Epidermal melanocyte (primary cell): ENCODE measurements at regions not wholly inside any gene's neighbourhood (a gene's known extent, or its start where the extent isn't known, plus 50 kb on each side); places are given as distances from the start of the nearest gene placed in this dataset.

Experiments
- DNase-seq: peaks from one replicate; pipeline ENCODE4 v3.0.0; 2011; ENCODE audit warnings: low spot score; ENCODE audit not compliant: insufficient read length

DNA sequence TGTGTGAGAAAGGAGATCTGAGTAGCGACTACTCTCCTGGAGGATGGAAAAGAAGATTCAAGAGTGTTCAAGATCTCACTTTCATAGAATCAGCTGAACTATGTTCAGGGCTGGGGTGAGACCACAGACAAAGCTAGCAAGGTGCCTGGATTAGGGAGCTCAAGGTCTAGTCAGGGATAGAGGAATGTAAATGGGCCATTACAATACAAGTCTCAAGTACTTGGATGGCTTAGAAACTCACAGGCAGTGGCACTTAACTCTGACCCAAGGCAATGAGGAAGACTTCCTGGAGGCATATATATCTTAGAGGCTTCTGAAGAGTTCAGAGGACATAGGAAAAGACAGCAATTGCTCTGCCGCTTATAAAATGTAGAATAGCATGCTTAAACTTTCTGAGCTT lies 184.9 kb upstream of the CDH11 start:
- no peak for DNase-seq

DNA sequence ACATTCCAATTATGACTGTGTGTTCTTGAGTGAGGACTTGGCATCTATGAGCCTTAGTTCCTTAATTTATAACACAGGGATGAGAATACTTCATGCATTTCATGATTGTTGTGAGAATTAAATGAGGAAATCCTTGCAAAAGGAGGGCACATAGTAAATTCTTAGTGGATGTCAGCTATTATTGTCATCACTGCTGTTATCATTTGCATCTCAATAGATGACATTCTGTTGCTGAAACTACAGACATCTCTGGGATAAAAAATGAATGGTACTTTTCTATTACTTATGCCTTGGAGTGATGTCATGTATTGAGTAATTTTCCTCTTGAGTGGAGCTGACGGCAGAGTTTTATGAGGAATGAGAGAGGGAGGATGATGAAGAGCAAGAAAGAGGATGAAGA lies 184.4 kb upstream of the CDH11 start:
- DNase-seq, result no peak

DNA sequence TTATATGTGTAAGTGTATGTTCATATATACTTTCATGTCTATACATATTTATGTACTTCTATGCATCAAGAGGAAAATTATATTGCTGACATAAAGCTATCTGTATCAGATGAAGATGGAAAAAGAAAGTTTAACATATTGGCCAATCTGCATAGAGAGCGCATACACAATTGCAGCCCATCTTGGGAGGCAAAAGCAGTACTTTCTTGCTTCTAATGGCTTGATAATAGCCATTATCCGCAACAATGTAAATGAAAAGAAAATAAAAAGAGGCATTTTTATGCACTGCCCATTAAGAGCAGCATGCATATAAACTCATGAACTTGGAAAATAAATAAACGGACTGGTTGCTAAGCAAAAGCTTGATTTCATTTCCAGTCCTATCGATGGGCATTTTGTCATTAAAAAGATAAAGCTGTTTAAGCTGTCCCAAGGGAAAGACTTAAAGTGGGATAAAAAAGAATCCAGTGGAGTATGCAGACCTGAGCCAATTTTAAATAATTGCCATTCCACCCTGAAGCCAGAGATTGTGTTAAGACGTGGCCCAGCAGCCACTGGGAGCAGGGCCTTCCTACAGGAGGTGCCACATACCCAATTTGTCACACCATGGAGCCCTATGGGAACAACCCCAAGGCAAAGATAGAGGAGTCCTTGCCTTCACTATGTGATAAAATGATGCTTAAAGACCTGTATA lies 183.6 kb upstream of the CDH11 start:
- no peak for DNase-seq

DNA sequence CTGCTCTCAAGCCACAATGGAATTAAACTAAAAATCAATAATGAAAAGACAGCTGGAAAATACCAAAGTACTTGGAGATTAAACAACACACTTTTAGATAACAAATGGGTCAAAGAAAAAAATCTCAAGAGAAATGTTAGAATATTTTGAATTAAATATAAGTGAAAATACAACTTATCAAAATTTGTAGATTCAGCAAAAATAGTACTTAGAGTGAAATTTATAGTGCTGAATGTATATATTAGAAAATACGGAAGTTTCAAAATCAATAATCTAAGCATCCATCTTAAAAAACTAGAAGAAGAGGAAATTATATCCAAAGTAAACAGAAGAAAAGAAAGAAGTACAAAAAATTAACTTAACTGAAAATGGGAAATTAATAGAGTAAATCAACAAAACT lies 179.2 kb upstream of the CDH11 start:
- DNase-seq, result no peak

DNA sequence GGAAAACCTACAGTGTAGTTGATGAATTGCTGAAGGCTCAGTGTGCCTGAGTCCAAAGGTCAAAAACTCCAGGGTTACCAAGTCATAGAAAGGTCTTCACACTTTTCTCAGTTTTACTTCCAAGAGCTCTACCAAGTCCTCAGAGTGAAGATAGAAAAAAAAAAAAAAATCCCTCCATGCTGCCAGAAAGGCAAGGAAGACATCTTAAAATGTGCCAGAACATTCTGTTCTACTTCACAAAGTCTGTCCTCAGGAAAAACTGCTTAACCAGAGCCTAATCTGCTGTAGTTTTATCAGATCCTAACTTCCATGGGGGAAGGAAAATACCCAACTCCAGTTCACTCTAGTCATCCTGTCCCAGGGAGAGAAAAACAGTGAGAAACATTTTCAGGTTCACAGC lies 175.6 kb upstream of the CDH11 start:
- DNase-seq, result no peak

DNA sequence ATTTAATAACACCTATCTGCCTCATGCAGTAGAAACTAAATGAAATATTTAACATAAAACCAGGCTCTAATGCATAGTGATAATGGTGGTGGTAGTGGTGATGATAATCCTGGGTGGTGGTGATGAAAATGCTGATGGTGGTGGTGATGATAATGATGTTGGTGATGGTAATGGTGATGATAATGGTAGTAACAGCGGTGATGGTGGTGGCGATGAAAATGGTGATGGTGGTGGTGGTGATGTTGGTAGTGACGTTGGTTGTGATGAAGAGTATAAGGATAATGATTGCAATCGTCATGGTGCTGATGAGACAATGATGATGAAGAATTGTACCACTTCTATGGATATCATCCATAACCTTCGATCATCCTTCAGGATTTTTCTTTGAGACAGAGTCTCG lies 173.7 kb upstream of the CDH11 start:
- no peak for DNase-seq

DNA sequence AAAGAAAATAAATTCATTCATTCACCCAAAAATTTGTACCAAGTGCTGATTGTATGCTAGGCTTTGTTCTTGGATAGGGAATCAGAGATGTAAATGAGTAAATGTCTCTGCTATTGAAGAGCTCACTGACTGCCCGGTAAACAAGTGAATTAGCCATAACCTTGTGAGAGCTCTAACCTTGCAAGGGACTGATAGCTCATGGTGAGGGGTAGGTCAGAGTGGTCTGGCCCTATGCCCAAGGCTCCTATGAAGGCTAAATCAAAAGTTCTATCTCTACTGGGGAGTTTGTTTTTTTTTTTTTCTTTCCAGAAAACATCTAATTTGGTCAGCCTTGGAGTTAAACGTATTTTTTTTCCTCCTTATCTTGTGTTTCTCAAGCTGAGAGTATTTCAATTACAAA lies 172.8 kb upstream of the CDH11 start:
- DNase-seq, result no peak

DNA sequence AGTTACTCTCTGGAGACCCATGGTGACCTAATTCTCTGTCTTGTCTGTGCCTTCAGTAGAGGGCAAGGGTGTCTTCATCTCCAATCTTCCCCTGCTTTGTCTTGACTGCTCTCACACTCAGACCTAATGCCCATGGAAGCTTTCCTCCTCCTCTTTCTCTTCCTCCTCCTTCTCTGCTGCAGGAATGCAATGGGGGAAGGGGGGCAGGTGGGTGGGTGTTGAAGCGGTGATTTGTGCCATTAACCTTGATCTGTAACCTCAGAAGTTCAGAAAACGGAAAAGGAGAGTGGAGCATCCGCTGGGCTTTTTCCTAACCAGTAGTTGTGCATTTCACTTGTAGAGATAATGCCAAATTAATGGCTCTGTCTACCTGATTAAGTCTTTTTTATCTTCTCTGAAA lies 172.3 kb upstream of the CDH11 start:
- DNase-seq, result no peak

DNA sequence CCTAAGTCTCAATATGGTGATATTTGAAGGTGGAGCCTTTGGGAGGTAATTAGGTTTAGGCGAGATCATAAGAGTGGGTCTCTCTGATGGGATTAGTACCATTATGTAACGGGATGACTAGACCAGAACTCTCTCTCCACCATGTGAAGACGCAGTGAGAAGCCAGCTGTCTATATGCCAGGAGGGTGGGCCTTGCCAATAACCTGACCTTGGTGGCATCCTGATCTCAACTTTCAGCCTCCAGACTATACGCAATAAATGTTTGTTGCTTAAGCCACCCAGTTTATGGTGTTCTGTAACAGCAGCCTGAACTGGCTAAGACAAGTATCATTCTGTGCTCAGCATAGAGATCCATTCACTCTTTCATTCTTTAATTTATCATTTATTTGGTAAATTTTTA lies 167.2 kb upstream of the CDH11 start:
- DNase-seq, result no peak

DNA sequence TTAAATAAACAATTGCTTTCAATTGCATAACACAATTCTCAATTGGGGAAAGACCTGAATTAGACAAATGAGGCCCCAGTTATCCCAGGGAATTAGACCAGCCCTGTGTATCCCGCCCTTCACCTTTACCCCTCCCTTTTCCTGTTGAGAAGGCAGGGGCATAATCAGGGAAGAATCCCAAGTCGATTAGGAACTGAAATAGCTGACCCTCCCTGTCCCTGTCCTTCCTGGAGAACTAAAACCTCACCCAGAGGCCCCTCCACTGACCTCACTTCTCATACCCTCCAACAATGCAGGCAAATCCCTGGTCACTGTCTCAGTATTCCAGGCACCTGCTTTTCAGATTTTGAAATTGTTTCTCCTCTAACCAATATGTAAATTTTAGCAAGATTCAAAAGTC lies 165.4 kb upstream of the CDH11 start:
- no peak for DNase-seq

DNA sequence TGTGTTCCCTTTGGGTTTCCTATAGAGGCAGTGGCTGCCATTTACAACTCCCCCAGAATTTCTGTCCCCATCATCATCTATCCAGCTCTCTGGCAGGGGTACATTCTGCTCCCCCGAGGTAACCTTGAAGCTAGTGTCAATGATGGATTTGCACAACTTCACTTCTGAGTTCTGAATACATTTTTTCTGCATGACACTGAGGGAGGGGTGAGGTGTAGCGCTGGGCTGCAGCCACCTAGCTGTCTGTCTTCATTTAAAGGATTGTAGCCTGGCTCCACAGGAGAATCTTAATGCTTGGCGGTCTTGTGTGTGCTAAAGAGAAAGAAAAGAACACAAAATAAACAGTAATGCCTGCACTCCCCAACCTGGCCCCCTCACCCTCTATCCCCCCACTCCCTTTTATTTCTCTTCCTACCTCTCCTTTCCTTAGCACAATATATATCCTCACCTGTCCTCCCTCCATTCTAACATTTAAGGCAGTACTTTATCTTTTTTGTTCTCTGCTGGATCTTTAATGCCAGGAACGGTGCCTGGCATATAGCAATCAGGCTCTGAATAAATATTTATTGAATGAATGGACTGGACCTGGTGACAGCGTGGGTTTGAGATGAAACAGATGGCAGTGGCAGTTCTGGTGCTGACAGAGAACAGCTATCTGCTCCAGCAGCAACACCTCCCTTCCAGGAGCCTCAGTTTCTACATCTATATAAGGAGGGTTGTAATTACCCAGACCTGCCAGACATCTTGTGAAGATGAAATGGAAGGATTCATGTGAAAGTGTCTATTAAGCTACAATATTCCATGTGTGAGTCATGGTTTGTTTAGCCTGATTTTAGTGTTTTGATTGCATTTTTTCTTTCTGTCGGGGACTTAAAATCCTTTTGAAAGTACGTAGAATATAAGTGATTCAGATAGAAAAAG lies 163.5 kb upstream of the CDH11 start:
- no peak for DNase-seq

DNA sequence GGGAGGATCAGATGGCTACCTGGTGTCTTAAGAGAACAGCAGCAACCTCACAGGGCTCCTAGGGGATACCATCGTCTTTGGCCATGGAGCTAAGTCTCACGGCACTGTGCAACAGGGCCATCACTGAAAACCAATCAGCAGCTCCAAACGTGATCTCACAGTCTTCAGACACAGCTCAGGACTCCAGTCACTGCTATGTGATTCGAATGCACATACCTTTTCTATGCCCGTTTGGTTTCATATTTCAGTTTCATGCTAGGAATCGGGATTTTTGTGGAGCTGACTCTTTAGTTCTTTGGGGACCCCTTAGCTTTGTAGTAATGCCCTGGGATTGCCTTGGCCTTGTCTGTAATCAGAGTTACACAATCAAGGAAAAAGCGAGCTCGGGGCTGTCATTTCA lies 162.8 kb upstream of the CDH11 start:
- DNase-seq, result no peak

DNA sequence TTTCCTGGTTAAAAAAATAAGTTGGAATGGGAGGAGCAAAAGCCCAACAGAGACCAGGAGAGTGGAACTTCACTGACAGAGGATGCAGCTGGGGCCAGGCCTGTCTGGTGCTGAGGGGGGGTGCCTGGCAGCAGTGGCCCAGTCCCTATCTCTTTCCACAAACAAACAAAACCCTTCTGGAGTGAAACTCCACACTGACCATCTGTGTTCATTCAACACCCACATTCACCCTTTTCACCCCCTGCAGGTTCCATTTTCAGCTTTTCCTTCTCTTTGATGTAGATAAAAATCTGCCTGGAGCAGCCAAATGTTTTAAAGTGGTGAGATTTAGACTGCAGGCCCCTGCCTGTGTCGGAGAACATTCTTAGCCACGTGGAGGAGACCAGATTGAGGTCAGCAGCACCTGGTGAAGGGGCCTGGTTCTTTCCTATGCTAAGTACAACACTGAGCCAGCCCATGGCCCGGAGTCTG lies 161.4 kb upstream of the CDH11 start:
- no peak for DNase-seq

DNA sequence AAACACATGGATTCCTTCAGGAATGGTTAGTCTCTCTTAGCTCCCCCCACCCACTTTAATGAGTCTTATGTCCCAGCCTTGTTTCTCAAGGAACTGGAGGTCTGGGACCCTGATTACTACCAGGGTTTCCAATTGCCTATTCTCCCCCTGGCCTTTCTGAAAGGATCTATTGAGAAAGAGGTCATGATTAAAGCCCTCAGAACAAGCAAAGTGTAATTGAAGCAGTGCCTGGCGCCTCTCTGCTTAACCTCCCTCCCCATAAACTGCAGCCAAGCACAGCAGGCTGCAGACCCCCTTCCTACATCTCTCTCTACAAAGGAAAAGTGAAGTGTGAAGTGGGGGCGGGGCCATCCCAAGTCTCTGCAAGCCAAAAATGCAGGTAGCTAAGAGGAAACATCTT lies 159.7 kb upstream of the CDH11 start:
- no peak for DNase-seq

DNA sequence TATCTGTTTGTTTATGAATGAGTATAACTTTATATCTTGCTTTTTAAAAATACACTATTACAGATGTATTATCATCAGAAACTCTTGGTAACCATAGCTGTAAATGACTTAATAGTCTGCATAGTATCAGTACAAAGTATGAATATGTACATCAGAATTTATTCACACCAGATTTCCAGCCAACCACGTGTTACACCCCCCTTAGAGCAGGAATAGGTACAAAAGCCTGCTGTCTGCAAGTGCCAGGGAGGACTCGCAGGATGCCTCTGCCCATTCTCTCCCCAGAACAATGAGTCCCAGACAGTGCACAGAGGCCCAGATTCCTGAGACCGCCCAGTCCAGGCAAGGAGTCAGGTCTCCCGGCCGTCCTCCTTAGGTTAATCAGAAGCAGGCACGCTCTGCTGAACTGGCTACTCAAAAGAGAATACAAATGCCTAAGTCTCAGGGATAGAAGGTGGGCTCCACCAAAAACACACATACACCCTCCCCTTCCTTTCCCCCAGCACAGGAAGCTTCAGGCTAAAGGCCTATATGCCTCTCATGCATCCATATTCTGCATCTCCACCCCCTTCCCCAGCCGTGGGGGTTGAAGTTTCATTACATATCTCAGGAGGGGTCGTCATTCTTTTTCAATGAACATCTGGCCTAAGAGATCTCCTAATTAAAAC lies 159.1 kb upstream of the CDH11 start:
- no peak for DNase-seq

DNA sequence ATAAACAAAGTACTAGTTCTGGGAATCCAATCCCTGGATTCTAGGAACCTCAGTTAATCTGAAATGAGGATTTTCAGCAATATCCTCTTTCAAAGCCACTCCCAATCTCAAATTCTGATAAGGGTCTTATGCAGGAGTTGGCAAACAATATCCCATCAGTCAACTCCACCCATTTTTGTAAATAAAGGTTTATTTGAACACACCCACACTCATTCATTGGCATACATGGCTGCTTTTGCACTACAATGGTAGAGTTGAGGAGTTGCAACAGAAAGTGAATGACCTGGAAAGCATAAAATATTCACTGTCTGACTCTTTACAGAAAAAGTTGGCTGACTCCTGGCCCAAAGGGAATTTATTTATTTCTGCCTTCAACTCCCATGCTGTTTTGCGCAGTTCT lies 157.7 kb upstream of the CDH11 start:
- DNase-seq, result no peak

DNA sequence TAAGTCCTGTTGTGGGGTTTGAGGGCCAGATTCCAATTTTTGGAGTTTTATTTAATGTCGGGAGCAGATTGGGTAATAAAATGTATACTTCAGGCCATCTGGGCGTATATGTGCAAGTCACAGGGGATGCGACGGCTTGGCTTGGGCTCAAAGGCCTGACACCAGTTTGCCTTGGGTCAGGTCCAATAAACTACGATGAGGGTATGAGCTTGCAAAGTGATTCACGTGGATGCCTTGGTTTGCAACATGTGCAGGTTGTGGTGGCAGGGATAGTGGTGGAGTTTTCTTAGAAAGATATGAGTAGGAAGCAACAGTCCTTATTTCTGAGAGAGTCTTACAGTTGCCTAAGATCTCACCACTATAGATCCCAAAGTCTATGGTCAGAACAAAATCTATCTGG lies 157.0 kb upstream of the CDH11 start:
- DNase-seq, result no peak

DNA sequence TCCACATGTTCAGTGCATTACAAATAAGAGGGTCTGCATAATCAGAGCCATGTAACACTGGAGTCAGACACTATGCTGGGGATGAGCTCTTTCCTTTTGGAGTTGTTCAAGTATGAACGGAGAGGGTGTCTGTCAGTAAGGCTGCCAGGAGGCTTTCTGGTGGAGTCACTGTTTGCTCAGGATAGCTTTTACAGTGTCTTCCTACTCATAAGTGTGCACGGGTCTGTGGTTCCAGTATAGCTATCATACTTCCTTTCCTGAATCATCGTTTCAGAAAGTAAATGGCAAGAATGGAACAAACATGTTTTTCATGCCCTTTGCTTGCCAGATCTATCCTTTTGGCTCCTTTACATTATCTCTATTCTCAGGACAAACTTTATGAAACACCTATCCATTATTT lies 152.7 kb upstream of the CDH11 start:
- no peak for DNase-seq

DNA sequence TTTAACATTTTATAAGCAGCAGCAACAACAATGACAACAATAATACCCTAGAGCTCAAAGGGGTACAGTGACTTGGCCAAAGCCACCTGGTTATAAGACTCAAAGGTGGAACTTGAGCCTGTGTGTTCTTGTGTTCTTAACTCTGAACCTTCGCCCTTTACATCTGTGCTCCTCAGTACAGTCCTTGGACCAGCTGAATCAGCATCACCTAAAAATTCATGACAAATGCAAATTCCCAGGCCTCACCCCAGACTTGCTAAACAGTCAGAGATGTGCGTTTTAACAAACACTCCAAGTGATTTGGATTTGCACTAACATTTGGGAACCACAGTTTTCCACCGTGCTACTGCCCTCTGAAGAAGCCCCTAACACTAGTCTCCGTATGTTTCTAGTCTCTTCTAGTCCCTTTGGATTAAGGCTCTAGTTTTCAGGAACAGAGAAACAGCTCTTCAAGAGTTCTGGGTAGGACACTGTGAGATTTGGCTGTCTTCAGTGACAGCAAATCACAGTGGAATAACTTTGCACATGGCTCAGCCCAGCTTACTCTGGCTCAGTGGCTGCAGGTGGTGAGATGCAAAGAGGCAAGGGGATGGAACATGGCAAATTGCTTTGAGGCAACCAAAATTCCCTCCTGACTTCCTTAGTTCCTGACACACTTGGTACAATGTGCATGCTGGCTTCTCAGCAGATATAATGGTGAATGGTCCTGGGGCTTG lies 151.0 kb upstream of the CDH11 start:
- no peak for DNase-seq

DNA sequence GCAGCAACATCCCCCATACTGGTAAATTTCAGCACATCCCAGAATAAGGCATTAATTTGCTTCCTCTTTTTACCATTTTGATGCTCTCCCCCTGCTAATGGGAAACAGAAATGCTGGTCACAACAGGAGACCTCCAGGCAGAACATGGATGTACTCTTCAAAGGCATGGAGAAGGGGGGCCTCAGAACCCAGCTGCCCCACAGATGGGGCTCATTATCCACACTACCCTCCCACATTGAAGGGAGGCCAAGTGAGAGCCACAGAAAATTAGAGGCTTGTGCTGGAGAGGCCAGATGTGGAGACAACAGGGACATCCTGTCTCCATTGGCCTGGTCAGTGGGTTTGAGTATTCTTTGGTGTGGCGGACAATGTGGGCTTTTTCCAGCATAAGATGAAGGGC lies 150.1 kb upstream of the CDH11 start:
- DNase-seq, result no peak

DNA sequence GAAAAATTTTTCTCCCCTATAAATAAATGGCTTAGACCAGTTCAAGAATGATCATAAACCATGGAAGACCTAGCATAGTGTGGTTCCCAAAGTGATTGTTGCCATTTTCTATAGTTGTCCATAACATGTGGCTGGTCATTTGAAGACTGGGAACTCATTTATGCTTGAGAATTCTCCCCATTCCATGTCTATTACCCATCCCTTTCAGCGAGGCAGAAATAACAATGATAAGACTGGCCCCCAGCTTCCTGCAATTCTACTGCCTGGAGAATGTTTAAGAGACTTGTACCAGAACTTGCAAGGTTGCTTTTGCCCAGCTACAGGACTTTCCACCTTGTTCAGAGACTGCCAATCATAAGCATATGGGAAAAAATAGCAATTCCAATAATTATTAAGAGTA lies 146.5 kb upstream of the CDH11 start:
- DNase-seq, result no peak

DNA sequence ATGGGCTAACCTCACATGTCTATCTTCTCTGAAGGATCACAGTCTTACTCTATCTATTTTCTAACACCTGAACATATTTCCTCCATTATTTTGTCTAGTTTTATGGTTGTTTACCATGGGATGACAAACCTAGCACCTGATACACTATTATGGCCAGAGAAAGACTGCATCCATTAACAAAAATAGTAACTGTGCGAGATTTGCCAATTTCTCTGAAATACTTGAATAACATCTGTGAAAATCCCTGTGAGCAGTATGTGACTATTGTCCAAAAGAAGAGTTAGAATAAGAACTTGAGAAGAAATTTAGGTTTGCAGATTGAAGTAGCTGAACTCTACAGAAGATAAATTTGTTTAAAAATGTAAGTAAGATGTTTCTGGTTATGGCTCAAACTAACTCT lies 142.0 kb upstream of the CDH11 start:
- DNase-seq, result no peak
